ENCODE measurements at regions not wholly inside any gene's neighbourhood (a gene's known extent, or its start where the extent isn't known, plus 50 kb on each side); places are given as distances from the start of the nearest gene placed in this dataset.

DNA sequence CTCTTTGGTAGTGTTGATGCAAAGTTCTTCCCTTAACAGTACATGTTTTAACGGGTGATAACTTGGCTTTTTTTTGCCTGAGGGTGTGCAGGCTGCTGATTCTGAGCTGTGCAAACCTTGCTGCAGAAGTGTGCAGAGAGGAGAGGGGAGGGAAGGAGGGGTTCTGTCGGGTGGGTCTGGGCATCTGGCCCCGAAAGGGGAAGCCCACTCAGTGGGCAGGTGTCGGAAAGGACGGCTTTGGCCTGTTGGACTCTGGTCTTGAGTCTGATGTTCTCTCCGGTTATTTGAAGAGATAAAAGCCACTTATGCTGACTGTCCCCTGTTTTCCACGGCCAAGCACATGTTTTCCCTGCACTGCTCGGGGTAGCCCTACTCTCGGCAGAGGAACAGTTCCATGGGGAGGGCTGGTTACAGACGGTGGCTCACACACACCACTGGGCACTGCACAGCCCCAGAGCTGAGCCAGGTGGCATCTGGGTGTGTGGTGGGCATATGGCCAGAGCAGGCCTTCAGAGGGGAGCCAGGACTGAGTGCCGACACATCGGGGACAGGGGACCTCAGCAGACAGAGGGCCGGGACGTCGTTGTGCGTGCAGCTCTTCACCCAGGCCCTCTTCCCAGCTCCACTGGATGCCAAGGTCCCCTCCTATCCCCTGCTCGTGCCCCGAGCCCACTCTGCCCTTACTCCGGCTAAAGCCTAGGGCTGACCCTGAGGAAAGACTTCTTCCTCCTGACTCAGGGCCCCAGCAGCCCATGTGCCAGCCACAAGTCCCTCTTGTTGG lies 93.2 kb downstream of the TEX29 start:
- no peak for DNase-seq

DNA sequence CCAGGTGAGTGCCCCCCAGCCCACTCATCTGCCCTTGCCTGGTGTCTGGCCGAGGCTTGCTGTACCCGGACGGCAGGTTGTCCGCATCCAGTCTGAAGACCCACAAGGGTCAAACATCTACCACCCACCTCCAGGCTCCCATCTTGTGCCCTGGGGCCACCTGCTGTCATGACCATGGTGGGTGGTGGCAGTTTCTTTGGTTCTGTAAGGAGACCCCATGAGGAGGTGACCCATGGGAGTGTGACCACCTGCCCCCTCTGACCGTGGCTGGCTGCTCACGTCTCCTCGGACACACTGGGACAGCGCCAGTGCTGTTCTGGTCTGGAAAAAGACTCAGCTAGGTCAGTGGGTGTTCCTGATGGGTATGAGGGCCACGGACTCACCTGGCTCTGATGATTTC lies 93.9 kb downstream of the TEX29 start:
- no peak for DNase-seq

DNA sequence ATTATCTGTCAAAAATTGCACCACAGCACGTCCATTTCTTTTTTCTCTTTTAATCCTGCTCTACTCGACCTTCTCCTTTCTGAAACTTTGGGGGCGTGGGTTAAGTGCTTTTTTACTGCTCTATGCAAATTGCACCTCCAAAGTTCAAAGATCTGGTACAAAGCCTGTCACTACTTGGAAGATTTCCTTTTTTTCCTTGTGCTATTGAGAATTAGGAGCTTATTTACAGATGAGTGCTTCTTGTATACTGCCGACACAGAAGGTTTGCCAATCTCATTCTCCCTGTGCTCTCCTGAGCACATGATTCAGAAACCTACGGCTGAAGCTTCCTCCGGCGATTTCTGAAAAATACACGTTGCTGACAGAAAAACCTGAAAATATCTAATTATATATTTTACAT lies 94.8 kb downstream of the TEX29 start:
- no peak for DNase-seq

DNA sequence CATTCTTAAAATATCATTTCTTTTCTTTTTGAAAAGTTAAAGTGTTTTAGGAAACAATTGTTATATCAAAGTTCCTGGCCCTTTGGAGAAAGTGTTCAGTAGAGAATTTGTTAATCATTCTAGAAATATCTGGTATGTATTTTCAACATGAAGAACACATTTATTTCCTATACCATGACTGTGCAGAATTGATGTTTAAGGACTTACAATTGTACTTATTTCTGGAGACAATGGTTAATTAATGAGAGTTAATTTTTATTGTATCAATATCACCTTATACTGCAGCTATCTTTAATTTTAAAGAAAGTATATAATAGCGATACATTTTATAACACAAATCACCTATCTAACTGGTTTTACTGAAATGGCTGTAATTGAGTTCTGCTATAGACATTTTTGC lies 95.3 kb downstream of the TEX29 start:
- no peak for DNase-seq

DNA sequence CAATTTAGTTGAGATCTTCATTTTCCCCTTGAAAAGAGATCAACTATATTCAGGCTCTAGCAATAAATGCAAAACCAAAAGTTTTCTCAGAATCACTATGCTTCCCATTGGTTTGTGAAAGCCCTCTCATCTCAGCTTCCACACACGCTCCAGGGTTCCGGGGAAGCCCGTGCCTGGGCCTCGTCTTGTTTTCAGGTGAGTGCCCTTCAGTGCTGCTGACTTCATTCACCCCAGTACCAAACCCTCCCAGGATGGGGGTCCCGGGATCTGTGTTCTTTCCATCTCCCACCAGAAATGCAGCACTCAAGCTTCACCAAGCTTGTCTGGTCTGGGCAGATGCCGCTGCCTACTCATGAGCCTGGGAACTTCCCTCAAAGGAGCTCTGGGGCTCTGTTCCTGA lies 97.7 kb downstream of the TEX29 start:
- no peak for DNase-seq

DNA sequence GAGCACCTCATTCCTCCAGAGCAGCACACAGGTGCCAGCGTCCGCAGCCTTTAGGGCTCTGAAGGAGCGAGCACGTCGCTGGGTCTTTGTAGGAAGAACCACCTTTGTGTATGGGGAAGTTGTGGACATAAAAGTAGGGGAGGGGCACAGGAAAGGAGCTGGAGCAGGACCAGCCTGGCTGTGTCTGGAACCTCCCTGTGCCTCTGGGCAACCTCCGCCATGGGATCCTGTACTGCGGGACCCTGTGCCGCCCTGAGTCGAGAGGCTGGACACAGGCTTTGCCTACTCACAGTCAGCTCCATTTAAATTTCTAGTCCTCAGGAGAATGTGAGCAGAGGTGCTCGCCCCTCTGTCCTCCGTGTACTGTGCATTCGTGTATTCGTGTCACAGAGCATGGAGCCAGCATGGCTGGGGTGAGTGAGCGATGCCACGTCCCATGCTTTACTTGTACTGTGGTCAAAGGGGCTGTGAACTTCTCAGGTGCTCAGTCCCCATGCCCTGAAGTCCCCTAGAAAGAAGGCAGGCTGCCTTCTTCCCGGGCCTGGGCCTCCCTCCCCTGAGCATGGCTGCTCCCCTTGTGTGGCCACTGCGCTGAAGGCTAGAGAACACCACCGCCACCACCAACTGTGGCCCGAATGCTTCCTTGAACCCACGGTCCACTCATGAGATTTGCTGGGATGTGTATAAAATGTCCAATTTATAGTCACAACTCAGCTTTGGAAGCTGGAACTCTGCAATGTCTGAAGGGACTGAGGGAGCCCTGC lies 99.9 kb downstream of the TEX29 start:
- no peak for DNase-seq

DNA sequence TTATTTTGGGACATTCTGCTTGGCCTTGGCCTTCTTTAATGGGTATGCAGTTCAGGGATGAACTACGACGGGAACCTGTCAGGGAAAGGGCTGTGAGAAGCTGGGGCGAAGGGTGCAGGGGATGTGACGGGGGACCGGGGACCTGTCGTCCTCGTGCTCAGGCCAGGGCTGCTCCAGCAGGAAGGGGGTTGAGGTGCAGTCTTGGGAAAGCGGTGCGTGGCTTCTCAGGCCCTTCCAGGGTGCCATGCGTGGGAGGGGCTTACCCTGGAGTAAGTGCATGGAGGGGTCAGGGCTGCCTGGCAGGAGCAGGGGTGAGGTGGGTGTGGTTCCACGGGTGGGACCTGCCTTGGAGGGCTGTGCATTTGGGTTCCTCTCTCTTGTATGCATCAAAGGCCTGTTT lies 100.8 kb downstream of the TEX29 start:
- DNase-seq = no peak

DNA sequence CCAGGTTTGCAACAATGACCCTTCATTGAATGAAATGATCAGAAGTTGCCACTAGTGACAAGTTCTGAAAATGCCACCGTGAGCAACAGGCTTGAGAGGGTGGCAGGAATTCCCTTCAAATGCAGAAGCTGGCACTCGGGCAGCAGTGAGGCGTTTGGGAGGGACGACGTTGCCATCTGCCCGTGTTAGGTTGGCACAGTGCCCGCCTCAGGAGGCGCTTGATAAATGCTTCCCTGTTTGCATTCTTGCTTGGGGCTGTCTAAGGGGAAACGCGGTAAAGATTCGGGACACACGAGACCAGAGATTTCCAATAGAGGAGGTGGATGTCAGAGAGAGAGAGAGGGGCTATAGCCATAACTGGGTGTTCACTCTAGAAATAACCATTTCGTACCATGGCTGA lies 101.9 kb downstream of the TEX29 start:
- no peak for DNase-seq

DNA sequence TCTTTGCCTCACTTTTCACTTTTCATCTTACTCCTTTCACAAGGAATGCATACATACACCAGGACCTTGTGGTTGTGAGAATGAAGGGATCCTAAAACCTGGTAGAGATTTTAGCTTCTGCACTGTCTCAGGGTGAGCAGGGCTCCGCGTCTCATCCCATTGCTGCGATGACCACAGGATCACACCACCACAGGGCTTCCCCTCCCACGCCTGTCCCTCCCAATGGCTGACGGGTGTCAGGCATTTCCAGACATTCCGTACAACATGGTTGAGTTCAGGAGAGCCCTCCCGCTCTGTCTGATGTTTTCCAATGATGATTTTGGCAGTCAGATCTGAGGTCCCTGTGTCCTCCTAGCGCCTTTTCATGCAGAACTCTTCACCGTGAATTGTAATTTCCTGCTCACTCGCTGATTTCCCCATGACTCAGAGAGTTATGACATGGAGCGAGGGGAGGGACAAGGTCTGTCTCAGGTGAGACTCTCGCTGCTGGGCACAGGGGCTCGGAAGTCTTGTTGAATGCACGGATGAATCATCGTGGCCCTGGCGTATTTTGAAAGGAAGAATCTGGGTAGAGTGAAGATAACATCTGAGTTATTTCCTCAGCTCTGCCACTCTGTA lies 102.8 kb downstream of the TEX29 start:
- DNase-seq = no peak

DNA sequence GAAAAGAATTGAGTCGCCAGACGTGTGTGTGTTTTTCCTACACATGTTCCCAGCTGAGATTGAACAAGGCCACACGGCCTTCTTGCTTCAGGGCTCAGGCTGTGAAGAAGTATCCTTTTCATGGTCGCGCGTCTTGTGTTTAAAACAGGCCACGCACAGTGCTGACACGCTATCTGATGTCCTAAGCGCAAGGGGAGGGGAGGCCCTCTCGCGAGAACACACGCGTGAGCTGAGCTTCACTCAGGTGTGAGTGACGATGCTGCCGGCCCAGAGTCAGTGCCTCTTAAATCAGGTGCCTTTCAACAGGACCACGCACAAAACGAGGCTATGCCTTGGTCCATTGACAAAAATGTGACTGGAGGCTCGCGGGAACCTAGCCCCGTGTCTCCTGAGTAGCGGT lies 103.7 kb downstream of the TEX29 start:
- no peak for DNase-seq

DNA sequence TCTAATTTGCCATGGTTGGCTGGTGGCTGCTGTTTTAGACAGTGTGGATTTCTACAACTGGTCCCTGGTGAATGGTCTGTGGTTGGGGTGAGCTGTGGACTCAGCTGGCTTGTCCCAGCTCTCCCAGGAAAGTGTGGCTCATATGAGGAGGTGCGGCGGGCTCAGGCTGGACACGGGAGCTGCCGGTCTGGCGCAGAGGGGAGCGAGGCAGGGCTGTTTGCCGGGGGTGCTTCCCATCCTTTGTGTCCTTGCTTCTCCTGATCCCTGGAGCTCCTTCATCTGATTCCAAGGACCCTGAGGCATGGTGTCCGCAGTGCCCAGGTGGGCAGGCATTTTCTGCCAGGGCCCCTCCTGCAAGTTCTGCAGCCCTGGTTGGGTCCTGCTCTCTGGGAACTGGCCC lies 104.9 kb downstream of the TEX29 start:
- no peak for DNase-seq

DNA sequence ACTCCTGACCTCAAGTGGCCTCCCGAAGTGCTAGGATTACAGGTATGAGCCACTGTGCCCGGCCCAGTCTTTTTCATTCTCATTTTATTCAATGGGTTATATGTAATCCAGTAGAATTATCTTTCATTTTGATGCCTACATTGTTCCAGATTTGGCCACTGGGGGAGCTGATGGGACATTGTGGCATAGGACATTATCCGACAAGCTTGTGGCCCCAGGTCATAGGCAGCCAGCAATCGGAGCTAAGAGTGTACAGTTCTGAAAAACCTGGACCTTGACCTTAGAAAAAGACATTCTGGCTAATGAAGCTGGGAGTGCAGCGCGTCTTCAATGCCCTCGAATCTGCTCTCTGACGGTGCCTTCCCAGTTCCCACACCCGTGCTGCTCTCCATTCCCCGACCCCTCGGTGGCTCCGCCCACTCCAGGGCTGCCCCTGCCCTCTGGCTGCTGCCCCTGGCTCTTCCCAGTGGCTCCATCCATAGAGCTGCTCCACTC lies 108.7 kb downstream of the TEX29 start:
- peak; percentile 58 for DNase-seq

DNA sequence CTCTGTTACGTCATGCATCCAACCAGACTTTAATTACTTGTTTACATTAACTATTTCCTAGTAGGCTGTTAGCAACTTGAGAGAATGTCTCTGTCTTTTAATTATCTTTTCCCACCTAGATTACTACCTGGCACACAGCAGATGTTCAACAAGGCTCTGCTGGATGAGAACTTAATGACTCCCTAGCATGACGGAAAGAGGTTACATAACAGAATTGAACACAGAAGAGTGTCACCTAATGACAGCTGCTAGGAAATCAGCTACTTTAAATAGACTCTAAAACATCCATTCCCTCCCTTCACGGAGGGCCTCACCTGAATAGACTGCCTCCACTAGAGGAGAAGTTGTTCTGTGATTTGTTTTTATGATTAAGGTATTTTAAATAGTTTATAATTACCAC lies 110.8 kb downstream of the TEX29 start:
- DNase-seq = no peak

DNA sequence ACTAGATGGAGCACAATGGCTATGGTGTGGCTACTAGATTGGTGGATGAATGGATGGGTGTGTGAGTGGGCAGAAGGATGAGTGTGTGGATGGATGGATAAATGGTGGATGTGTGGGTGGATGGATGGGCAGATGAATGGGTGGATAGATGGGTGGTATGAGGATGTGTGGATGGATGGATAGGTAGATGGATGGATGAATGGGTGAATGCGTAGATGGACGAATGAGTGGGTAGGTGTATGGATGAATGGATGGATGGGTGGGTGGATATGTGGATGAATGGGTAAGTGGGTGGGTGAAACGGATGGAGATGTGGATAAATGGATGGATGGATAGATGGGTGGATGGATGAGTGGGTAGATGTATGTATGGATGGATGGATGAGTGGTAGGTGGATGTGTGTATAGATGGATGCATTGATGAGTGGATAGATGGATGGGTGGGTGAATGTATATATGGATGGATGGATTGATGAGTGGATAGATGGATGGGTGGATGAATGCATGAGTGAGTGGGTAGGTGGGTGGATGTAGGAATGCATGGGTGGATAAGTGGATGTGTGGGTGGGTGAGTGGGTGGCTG lies 114.2 kb downstream of the TEX29 start:
- no peak for DNase-seq

DNA sequence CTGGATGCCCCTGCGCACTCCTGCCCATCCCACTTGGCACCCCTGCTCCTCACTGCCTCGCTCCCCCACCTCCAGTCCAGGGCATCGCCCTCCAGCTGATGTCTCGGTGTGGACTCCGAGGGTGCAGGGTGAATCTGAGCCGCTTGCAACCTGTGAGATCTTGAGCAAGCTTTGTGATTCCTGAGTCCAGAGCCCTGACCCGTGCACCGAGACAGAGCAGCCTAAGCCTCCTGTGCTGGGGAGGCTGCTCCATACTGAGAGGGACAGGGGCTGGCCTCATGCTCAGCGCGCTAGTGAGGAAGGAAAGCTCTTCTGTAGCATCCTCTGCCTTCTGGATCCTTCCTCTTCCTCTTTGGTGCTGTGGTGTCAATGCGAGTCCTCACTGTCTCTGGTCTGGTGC lies 116.0 kb downstream of the TEX29 start:
- no peak for DNase-seq

DNA sequence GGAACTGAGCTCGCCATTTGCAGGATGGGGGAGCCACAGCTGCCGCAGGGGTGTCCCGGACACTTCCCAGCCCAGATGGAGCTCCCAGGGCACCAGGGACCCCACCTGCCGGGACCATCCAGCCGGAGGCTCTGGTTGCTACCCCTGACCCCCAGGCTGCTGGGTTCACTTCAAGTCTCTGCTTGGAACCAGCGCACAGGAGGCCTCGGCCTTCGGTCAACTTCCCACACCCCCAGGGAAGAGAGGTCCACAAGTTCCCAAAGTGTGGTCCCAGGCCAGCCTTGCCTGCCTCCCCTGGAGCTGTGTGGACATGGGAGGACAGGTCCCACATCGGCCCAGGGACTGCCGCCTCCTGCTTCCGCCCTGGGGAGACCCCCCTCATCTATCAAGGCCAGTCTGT lies 117.0 kb downstream of the TEX29 start:
- no peak for DNase-seq

DNA sequence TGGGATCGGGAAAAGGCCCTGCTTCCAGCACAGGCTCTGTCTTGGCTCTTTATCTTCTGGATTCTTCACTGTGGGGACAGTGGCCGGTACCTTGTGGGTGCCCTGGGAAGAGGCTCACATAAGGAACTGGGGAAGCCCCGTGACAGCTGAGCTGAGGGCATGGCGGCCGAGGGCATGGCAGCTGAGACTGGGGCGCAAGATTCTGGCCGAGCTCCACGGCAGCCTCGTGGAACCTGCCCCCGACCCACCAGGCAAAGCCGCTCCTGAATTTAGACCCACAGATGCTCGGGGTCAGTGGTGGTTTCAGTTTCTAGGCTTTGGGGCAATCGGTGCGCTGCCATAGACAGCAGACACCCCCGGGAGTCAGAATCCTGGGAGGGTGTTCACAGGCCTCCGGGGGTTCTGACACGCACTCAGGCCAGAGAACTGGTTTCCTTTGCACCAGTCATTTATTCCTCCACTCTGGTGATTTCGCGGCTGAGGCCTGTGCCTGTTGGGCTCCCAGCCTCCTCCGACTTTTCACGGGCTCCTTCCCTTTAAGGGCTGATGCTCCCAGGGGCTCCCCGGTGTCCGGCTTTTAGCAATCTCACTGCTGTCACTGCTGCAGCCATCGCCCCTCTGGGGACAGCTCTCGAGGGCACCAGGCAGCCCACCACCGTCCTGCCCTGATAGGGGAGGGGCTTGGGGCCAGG lies 117.6 kb downstream of the TEX29 start:
- DNase-seq = no peak

DNA sequence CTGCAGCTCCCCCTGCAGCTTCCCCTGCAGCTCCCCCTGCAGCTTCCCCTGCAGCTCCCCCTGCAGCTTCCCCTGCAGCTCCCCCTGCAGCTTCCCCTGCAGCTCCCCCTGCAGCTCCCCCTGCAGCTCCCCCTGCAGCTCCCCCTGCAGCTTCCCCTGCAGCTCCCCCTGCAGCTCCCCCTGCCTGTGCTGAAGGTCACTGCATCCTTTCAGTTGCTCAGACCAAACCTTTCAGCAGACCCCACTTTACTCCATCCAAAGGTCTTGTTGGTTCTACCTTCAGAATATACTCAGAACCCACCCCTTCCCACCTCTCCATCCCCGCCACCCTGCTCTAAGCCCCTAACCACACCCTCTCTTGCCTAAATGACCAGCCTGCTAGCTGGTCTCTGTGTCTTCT lies 120.0 kb downstream of the TEX29 start:
- DNase-seq = peak; percentile 14

DNA sequence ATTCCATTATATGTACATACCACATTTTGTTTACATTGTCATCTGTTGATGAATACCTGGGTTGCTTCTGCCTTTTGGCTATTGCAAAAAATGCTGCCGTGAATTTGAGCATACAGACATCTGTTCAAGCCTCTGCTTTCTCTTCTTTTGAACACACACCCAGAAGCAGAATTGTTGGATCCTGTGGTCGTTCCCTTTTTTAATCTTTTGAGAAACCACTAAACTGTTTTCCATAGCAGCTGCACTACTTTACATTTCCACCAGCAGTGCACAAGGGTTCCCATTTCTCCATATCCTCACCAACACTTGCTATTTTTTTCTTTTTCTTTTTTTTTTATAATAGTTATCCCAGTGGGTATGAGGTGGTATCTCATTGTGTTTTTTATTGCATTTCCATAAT lies 123.5 kb downstream of the TEX29 start:
- no peak for DNase-seq

DNA sequence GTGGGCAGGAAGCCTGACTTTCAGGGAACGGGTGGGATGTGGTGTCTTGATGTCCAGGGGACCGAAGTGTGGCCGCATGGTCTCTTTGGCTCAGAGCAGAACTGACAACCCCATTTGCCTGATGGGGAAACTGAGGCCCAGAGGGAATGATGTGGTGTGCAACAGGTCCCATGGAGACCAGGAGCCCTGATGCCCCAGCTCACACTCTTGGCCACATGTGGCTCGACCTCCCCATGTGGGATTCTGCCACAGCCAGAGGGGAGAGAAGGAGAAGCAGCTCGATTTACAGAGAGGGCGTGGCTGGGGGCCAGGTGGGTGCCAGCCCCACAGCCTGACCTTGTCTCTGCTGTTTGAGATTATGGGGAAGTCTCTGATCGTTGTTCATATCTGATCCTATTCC lies 128.1 kb downstream of the TEX29 start:
- no peak for DNase-seq

DNA sequence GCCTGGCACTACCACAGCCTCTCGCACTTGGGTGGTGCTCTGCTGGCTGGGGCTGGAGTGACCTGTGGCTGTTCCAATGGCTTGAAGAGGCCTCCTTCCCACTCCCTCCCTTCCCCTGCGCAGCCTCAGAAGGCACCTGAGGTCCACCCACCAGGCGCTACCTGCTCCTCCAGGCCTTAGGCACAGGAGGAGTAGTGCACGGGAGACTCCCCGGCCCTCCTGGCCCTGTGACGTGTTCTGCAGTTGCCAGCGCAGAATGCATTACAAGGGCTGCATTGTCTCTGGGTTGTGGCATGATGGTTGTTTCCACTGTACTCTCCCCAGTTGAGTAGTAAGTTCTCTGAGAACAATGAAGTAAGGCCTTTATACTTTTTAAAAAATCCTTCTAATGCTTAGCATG lies 128.6 kb downstream of the TEX29 start:
- no peak for DNase-seq

DNA sequence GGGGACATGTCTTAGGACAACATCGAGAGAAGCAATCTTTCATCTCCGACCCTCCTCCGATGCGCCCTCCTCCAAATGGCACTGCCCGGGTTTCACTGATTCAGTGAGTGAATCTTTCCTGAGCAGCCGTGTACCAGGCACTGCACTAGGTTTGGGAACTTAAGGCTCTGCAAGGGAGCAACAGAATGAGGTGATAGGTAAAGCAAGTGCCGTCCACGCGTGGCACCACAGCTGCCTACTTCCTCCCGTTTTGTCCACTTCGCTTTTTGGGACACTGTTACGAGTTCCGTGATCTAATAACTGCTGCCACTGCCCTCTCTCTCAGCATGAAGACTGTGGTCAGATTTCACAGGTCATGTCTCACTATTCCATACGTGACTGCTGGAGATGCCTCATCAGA lies 131.0 kb downstream of the TEX29 start:
- DNase-seq = no peak
